SK-N-SH (cell line): ENCODE measurements at regions not wholly inside any gene's neighbourhood (a gene's known extent, or its start where the extent isn't known, plus 50 kb on each side); places are given as distances from the start of the nearest gene placed in this dataset.

ENCODE experiments used
- CTCF ChIP-seq: fragments of 200-600 bp; sonication (generic); IDR thresholded peaks from 2 replicates; pipeline ENCODE4 v1.6.1; 2017; ENCODE audit warnings: antibody characterized with exemption, mild to moderate bottlenecking, moderate library complexity
- EP300 ChIP-seq, 2 experiments: IDR thresholded peaks; 2 replicates each; pipeline versions ENCODE4 v1.4.0 to v1.6.1; 2012; ENCODE audit warnings: borderline replicate concordance in 1 of 2, low read depth in 1 of 2, low read length in 1 of 2
- REST ChIP-seq: IDR thresholded peaks from 2 replicates; pipeline ENCODE4 v1.6.1; 2012; ENCODE audit warnings: mild to moderate bottlenecking, low read depth, low read length, moderate library complexity
- SMC3 ChIP-seq: IDR thresholded peaks from 2 replicates; pipeline ENCODE4 v1.6.1; 2012; ENCODE audit warnings: low read depth, low read length, improper control_type of control experiment
- TEAD4 ChIP-seq: IDR thresholded peaks from 2 replicates; pipeline ENCODE4 v1.4.0; 2012; ENCODE audit warnings: mild to moderate bottlenecking, borderline replicate concordance; ENCODE audit not compliant: insufficient read depth
- TF ChIP-seq, protein P1 (sequence below): IDR thresholded peaks from 2 replicates; pipeline ENCODE4 v1.4.0; 2012; ENCODE audit warnings: low read depth

DNA sequence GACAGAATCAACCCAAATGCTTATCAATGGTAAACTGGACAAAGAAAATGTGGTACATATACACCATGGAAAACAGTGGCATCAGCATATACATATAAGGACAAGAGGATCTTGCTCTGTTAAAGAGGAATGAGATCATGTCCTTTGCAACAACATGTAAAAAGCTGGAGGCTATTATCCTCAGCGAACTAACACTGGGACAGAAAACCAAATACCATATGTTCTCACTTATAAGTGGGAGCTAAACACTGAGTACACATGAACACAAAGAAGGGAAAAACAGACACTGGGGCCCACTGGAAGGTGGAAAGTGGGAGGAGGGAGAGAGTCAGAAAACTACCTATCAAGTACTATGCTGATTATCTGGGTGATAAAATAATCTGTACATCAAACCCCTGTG lies 447.3 kb upstream of the MAF start:
- TF ChIP-seq CTCF (no peak), TEAD4 (no peak), EP300 (IDR thresholded peaks at IDR 0.05; ENCODE audit: borderline replicate concordance in 1 of 2, low read depth in 1 of 2, low read length in 1 of 2) (no peak), REST (no peak), SMC3 (no peak)
- TF ChIP-seq, protein P1, sequence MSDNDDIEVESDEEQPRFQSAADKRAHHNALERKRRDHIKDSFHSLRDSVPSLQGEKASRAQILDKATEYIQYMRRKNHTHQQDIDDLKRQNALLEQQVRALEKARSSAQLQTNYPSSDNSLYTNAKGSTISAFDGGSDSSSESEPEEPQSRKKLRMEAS = no peak
